K562 (cell line): ENCODE measurements at regions not wholly inside any gene's neighbourhood (a gene's known extent, or its start where the extent isn't known, plus 50 kb on each side); places are given as distances from the start of the nearest gene placed in this dataset.

Experiments
- ARID2 ChIP-seq: fragments of 450-650 bp; IDR thresholded peaks from 2 replicates; pipeline ENCODE4 v1.6.1; 2017; ENCODE audit warnings: antibody characterized with exemption, mild to moderate bottlenecking
- FOS ChIP-seq: IDR thresholded peaks from 3 replicates; pipeline ENCODE4 v1.6.1; 2011; ENCODE audit not compliant: insufficient read length; ENCODE audit errors: extremely low read depth
- HSF4 ChIP-seq: fragments of 250-450 bp; sonication (Bioruptor Pico); IDR thresholded peaks from 2 replicates; pipeline ENCODE4 v2.1.2; 2022; ENCODE audit warnings: mild to moderate bottlenecking, moderate library complexity, borderline replicate concordance
- KDM1A ChIP-seq, 2 experiments: fragments of 450-650 bp; IDR thresholded peaks; 2 replicates each; pipeline ENCODE4 v1.6.1; 2016; ENCODE audit warnings: mild to moderate bottlenecking in 2 of 2
- MYBL2 ChIP-seq, 2 experiments: fragments of 450-650 bp in 1 of 2; sonication (generic) in 1 of 2; formaldehyde crosslinking in 1 of 2; IDR thresholded peaks; 2 replicates each; pipeline versions ENCODE4 v1.6.1 to v1.8.1; 2017 to 2022; ENCODE audit warnings: borderline replicate concordance in 1 of 2, inconsistent platforms in 1 of 2, low read depth in 1 of 2, mild to moderate bottlenecking in 1 of 2, missing genetic modification reagents in 1 of 2, moderate library complexity in 1 of 2
- NFYB ChIP-seq: IDR thresholded peaks from 2 replicates; pipeline ENCODE4 v1.6.1; 2011; ENCODE audit warnings: mild to moderate bottlenecking, moderate library complexity; ENCODE audit not compliant: insufficient read length; ENCODE audit errors: extremely low read depth
- POLR2H ChIP-seq: IDR thresholded peaks from 2 replicates; pipeline ENCODE4 v1.6.1; 2016; ENCODE audit warnings: missing genetic modification characterization, low read depth, mild to moderate bottlenecking, control low read depth, missing compliant biosample characterization, moderate library complexity
- SIX5 ChIP-seq, 2 experiments: IDR thresholded peaks; 2 replicates each; pipeline ENCODE4 v1.6.1; 2011; ENCODE audit warnings: low read length in 2 of 2, borderline replicate concordance in 1 of 2, low read depth in 1 of 2, mild to moderate bottlenecking in 1 of 2, moderate library complexity in 1 of 2; ENCODE audit not compliant: insufficient read depth in 1 of 2
- TGIF2 ChIP-seq: sonication (generic); formaldehyde crosslinking; IDR thresholded peaks from 2 replicates; pipeline ENCODE4 v1.8.1; 2022; ENCODE audit warnings: mild to moderate bottlenecking, missing genetic modification reagents, moderate library complexity
- TF ChIP-seq, protein P1 (sequence below), 3 experiments: IDR thresholded peaks in 2 of 3; conservative IDR thresholded peaks in 1 of 3; 2 replicates each; pipeline ENCODE4 v1.5.1; 2011 to 2012; ENCODE audit warnings: low read length in 3 of 3, mild to moderate bottlenecking in 3 of 3, control low read depth in 2 of 3, improper control_type of control experiment in 1 of 3, inconsistent platforms in 1 of 3, low read depth in 1 of 3, mixed read lengths in 1 of 3, moderate library complexity in 1 of 3; ENCODE audit not compliant: insufficient read depth in 2 of 3
- TF ChIP-seq, protein P2 (sequence below): sonication (generic); formaldehyde crosslinking; IDR thresholded peaks from 2 replicates; pipeline ENCODE4 v1.9.0; 2022; ENCODE audit warnings: mild to moderate bottlenecking, missing genetic modification reagents
- TF ChIP-seq, protein P3 (sequence below): fragments of 250-450 bp; sonication (Bioruptor Pico); IDR thresholded peaks from 2 replicates; pipeline ENCODE4 v1.5.0; 2020; ENCODE audit warnings: mild to moderate bottlenecking, borderline replicate concordance
- TF ChIP-seq, protein P4 (sequence below): fragments of 450-650 bp; formaldehyde crosslinking; IDR thresholded peaks from 2 replicates; pipeline ENCODE4 v1.4.0; 2020; ENCODE audit warnings: mild to moderate bottlenecking, mixed read lengths
- TF ChIP-seq, protein P5 (sequence below): sonication (generic); formaldehyde crosslinking; IDR thresholded peaks from 2 replicates; pipeline ENCODE4 v1.8.0; 2023; ENCODE audit warnings: missing genetic modification reagents, mild to moderate bottlenecking, borderline replicate concordance

DNA sequence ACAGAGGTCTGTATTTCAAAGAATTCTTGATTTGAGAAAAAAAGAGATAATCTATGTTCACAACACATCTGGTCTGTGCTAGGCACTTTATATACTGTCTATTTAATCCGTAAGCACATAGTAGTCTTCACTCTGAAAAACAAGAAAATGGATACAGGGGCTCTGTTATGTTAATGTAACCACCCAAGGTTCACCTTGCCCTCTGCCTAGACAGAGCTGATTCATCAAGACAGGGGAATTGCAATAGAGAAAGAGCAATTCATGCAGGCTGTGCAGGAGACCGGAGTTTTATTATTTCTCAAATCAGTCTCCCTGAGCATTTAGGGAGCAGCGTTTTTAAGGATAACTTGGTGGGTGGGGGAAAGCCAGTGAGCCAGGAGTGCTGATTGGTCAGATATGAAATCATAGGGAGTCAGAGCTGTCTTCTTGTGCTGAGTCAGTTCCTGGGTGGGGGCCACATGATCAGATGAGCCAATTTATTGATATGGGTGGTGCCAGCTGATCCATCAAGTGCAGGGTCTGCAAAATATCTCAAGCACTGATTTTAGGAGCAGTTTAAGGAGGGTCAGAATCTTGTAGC lies 92.9 kb upstream of the TNIP3 start:
- no peak for TF ChIP-seq KDM1A (IDR thresholded peaks at IDR 0.05)
- no peak for TF ChIP-seq HSF4 (CRISPR knock-in tag)
- TF ChIP-seq, protein P1, sequence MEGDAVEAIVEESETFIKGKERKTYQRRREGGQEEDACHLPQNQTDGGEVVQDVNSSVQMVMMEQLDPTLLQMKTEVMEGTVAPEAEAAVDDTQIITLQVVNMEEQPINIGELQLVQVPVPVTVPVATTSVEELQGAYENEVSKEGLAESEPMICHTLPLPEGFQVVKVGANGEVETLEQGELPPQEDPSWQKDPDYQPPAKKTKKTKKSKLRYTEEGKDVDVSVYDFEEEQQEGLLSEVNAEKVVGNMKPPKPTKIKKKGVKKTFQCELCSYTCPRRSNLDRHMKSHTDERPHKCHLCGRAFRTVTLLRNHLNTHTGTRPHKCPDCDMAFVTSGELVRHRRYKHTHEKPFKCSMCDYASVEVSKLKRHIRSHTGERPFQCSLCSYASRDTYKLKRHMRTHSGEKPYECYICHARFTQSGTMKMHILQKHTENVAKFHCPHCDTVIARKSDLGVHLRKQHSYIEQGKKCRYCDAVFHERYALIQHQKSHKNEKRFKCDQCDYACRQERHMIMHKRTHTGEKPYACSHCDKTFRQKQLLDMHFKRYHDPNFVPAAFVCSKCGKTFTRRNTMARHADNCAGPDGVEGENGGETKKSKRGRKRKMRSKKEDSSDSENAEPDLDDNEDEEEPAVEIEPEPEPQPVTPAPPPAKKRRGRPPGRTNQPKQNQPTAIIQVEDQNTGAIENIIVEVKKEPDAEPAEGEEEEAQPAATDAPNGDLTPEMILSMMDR (IDR thresholded peaks at IDR 0.05 in 2 of 3, conservative IDR thresholded peaks at IDR 0.05 in 1 of 3; ENCODE audit: insufficient read depth in 2 of 3, low read depth in 1 of 3, low read length in 3 of 3) = no peak
- no peak for TF ChIP-seq FOS
- TF ChIP-seq, protein P2, sequence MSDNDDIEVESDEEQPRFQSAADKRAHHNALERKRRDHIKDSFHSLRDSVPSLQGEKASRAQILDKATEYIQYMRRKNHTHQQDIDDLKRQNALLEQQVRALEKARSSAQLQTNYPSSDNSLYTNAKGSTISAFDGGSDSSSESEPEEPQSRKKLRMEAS (CRISPR knock-in tag) = no peak
- TF ChIP-seq POLR2H (tag) = no peak
- TF ChIP-seq ARID2 = no peak
- TF ChIP-seq, protein P3, sequence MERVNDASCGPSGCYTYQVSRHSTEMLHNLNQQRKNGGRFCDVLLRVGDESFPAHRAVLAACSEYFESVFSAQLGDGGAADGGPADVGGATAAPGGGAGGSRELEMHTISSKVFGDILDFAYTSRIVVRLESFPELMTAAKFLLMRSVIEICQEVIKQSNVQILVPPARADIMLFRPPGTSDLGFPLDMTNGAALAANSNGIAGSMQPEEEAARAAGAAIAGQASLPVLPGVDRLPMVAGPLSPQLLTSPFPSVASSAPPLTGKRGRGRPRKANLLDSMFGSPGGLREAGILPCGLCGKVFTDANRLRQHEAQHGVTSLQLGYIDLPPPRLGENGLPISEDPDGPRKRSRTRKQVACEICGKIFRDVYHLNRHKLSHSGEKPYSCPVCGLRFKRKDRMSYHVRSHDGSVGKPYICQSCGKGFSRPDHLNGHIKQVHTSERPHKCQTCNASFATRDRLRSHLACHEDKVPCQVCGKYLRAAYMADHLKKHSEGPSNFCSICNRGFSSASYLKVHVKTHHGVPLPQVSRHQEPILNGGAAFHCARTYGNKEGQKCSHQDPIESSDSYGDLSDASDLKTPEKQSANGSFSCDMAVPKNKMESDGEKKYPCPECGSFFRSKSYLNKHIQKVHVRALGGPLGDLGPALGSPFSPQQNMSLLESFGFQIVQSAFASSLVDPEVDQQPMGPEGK (CRISPR knock-in tag) = no peak
- TF ChIP-seq, protein P4, sequence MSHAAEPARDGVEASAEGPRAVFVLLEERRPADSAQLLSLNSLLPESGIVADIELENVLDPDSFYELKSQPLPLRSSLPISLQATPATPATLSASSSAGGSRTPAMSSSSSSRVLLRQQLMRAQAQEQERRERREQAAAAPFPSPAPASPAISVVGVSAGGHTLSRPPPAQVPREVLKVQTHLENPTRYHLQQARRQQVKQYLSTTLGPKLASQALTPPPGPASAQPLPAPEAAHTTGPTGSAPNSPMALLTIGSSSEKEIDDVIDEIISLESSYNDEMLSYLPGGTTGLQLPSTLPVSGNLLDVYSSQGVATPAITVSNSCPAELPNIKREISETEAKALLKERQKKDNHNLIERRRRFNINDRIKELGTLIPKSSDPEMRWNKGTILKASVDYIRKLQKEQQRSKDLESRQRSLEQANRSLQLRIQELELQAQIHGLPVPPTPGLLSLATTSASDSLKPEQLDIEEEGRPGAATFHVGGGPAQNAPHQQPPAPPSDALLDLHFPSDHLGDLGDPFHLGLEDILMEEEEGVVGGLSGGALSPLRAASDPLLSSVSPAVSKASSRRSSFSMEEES (CRISPR knock-in tag) = no peak
- no peak for TF ChIP-seq TGIF2
- no peak for TF ChIP-seq MYBL2 (IDR thresholded peaks at IDR 0.05; ENCODE audit: low read depth)
- no peak for TF ChIP-seq MYBL2 (CRISPR knock-in tag; IDR thresholded peaks at IDR 0.05; ENCODE audit: borderline replicate concordance)
- no peak for TF ChIP-seq NFYB
- TF ChIP-seq, protein P5, sequence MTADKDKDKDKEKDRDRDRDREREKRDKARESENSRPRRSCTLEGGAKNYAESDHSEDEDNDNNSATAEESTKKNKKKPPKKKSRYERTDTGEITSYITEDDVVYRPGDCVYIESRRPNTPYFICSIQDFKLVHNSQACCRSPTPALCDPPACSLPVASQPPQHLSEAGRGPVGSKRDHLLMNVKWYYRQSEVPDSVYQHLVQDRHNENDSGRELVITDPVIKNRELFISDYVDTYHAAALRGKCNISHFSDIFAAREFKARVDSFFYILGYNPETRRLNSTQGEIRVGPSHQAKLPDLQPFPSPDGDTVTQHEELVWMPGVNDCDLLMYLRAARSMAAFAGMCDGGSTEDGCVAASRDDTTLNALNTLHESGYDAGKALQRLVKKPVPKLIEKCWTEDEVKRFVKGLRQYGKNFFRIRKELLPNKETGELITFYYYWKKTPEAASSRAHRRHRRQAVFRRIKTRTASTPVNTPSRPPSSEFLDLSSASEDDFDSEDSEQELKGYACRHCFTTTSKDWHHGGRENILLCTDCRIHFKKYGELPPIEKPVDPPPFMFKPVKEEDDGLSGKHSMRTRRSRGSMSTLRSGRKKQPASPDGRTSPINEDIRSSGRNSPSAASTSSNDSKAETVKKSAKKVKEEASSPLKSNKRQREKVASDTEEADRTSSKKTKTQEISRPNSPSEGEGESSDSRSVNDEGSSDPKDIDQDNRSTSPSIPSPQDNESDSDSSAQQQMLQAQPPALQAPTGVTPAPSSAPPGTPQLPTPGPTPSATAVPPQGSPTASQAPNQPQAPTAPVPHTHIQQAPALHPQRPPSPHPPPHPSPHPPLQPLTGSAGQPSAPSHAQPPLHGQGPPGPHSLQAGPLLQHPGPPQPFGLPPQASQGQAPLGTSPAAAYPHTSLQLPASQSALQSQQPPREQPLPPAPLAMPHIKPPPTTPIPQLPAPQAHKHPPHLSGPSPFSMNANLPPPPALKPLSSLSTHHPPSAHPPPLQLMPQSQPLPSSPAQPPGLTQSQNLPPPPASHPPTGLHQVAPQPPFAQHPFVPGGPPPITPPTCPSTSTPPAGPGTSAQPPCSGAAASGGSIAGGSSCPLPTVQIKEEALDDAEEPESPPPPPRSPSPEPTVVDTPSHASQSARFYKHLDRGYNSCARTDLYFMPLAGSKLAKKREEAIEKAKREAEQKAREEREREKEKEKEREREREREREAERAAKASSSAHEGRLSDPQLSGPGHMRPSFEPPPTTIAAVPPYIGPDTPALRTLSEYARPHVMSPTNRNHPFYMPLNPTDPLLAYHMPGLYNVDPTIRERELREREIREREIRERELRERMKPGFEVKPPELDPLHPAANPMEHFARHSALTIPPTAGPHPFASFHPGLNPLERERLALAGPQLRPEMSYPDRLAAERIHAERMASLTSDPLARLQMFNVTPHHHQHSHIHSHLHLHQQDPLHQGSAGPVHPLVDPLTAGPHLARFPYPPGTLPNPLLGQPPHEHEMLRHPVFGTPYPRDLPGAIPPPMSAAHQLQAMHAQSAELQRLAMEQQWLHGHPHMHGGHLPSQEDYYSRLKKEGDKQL (CRISPR knock-in tag) = no peak
- no peak for TF ChIP-seq SIX5 (IDR thresholded peaks at IDR 0.05; ENCODE audit: borderline replicate concordance in 1 of 2, insufficient read depth in 1 of 2, low read depth in 1 of 2, low read length in 2 of 2)
